Astrocyte of the cerebellum (primary cell): ENCODE measurements at regions not wholly inside any gene's neighbourhood (a gene's known extent, or its start where the extent isn't known, plus 50 kb on each side); places are given as distances from the start of the nearest gene placed in this dataset.
"Not testable (repeated sequence)": the region's sequence is repeated elsewhere in the genome, so short reads cannot be mapped to it uniquely, and the experiment has no call there.

ENCODE experiments used
- DNase-seq: peaks from one replicate; pipeline ENCODE4 v3.0.0-alpha.2; 2011; ENCODE audit warnings: low read depth
- H3K4me3 ChIP-seq: 2 replicates; pipeline ENCODE4 v1.5.1; 2011; ENCODE audit warnings: mild to moderate bottlenecking, low read depth, low read length, moderate library complexity
- in situ Hi-C: cut with HindIII; loops from 2 replicates; pipeline ENCODE4 v1.10.0; 2017; ENCODE audit warnings: low sequenced_read_pairs
- TF ChIP-seq, protein P1 (sequence below): IDR thresholded peaks from 2 replicates; pipeline ENCODE4 v1.5.1; 2012; ENCODE audit warnings: low read length, low read depth, moderate library complexity, mild to moderate bottlenecking; ENCODE audit errors: missing control alignments

GRCh38 chr2:5616019-5616418 lies 76.2 kb upstream of the SOX11 start:
- in situ Hi-C loops: no loop called here
- no peak overlapping the region for H3K4me3 ChIP-seq
- TF ChIP-seq, protein P1, sequence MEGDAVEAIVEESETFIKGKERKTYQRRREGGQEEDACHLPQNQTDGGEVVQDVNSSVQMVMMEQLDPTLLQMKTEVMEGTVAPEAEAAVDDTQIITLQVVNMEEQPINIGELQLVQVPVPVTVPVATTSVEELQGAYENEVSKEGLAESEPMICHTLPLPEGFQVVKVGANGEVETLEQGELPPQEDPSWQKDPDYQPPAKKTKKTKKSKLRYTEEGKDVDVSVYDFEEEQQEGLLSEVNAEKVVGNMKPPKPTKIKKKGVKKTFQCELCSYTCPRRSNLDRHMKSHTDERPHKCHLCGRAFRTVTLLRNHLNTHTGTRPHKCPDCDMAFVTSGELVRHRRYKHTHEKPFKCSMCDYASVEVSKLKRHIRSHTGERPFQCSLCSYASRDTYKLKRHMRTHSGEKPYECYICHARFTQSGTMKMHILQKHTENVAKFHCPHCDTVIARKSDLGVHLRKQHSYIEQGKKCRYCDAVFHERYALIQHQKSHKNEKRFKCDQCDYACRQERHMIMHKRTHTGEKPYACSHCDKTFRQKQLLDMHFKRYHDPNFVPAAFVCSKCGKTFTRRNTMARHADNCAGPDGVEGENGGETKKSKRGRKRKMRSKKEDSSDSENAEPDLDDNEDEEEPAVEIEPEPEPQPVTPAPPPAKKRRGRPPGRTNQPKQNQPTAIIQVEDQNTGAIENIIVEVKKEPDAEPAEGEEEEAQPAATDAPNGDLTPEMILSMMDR: no peak
- DNase-seq: no peak

DNA sequence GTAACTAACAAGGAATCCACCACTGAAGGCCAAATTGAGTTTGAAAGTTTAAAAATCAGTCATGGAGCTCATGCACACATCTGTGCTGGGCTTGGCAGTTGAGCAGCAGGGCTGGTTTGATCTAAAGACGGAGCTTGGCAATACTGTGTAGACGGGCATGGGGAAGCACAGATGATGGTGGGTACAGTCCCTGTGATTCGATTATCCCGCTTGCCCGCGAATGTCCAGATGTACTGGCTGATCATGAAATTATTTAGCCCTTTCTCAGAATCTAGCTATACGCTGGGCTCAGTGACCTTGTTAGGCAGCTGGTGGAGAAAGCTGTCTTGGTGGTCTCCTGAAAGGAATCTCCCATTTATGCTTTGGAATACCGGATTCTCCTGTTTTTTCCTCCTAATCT lies 74.8 kb upstream of the SOX11 start:
- DNase-seq: no peak
- H3K4me3 ChIP-seq: no peak overlapping the region
- in situ Hi-C loops: no loop called here
- TF ChIP-seq, protein P1: no peak

GRCh38 chr2:5617796-5618195 lies 74.4 kb upstream of the SOX11 start:
- peak; percentile 5 for DNase-seq
- H3K4me3 ChIP-seq: no peak overlapping the region
- TF ChIP-seq, protein P1: no peak
- in situ Hi-C loops: no loop called here

DNA sequence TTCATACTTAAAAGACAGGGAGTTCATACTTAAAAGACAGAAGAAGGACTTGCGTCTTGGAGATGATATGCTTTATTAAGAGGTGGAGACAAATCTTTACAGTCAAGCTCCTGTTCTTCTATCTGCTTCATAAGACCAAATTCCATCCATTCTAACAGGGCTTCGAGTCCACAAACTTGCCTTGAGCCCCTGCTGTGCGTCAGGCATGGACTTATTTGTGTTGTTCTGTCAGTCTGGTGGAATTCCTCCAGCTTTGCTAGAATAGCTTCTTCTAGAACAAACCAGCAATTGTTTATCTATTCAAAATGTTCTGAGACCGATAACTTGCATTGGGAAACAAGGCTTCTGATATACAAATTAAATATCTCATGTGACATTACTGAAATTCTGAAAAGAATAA lies 73.9 kb upstream of the SOX11 start:
- no peak overlapping the region for H3K4me3 ChIP-seq
- TF ChIP-seq, protein P1: no peak
- DNase-seq: peak; percentile 12
- in situ Hi-C loops: no loop called here

- not testable (repeated sequence) for DNase-seq, H3K4me3 ChIP-seq
These were observed 66.6 kb upstream of the SOX11 start for GRCh38 chr2:5625556-5626065.

DNA sequence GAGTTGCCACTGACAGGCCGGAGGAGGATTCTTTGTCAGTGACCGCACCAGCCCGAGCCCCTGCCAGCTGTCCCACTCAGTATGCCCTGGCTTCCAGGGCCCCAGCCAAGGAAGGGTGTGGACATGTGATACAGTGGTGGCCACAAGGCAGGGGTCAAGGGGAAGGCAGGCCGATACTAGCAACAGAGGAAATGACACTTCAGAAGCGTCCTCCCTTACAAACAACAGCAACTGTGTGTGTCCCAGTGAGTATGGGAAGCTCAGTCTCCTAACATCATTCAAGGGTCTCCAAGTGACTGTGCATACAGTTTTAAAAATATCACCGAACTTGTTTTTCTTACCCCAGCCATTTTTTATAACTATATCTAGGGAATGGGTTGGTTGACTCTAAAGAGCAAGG lies 63.7 kb upstream of the SOX11 start:
- DNase-seq, in situ Hi-C loops, H3K4me3 ChIP-seq: not testable (repeated sequence)

More at GRCh38 chr2:5625556-5626065, 66.6 kb upstream of the SOX11 start:
- in situ Hi-C loops: not testable (repeated sequence)

- H3K4me3 ChIP-seq, DNase-seq, in situ Hi-C loops: not testable (repeated sequence)
These were observed 62.7 kb upstream of the SOX11 start for GRCh38 chr2:5629510-5629909.

DNA sequence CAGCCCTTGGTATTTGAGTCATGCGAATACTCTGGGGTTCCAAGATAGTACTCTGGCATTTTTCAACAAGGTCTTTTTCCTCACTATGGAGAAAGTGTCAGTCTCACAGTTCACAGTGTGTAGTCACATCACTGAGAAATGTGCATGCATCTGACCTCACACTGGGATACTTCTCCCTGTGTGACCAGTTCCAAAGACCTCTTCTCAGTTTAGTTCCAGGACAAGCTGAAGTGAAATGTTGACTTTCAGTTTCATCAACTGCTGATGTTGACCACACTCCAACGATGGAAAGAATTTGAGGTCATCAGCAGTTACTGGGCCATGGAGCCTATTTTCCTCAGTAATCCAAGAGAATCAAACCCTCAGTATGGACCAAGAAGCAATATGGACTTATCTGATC lies 55.1 kb upstream of the SOX11 start:
- H3K4me3 ChIP-seq, DNase-seq, in situ Hi-C loops: not testable (repeated sequence)
